CD4-positive, CD25-positive, alpha-beta regulatory T cell (primary cell): ENCODE measurements at regions not wholly inside any gene's neighbourhood (a gene's known extent, or its start where the extent isn't known, plus 50 kb on each side); places are given as distances from the start of the nearest gene placed in this dataset.
A peak's percentile ranks its signal among the peaks of the same experiment; 100 is the strongest.
"Not testable (repeated sequence)": the region's sequence is repeated elsewhere in the genome, so short reads cannot be mapped to it uniquely, and the experiment has no call there.

Source experiments
- ATAC-seq, 2 donors: fragments of 150-1000 bp; cut with Tn5 transposase; one replicate each; pipeline ENCODE4 v1.10.0; 2021; ENCODE audit warnings: low read depth in 2 of 2, moderate number of reproducible peaks in 2 of 2, moderate library complexity in 1 of 2
- DNase-seq, 3 donors: peaks; one replicate each; pipeline versions ENCODE4 v3.0.0 to v3.0.0-alpha.2; 2012 to 2022; ENCODE audit warnings: mixed read lengths in 1 of 3
- H3K27ac ChIP-seq: one replicate; pipeline ENCODE4 v1.7.0; 2013; ENCODE audit warnings: mild to moderate bottlenecking, low read length; ENCODE audit not compliant: insufficient read depth, poor library complexity, severe bottlenecking
- H3K27me3 ChIP-seq: one replicate; pipeline ENCODE4 v1.7.0; 2013; ENCODE audit warnings: low read length; ENCODE audit not compliant: control insufficient read depth, insufficient read depth
- H3K36me3 ChIP-seq: one replicate; pipeline ENCODE4 v1.7.0; 2013; ENCODE audit warnings: mild to moderate bottlenecking, low read length, moderate library complexity; ENCODE audit not compliant: control insufficient read depth, insufficient read depth
- H3K4me1 ChIP-seq: 2 replicates; pipeline ENCODE4 v1.7.0; 2013; ENCODE audit warnings: mild to moderate bottlenecking, low read length; ENCODE audit not compliant: insufficient read depth, control insufficient read depth, poor library complexity, severe bottlenecking
- H3K4me3 ChIP-seq: one replicate; pipeline ENCODE4 v1.7.0; 2013; ENCODE audit warnings: low read depth, mild to moderate bottlenecking, low read length, moderate library complexity
- H3K9me3 ChIP-seq, 2 experiments: 1 replicate in 1 of 2; 2 replicates in 1 of 2; pipeline ENCODE4 v1.7.0; 2013; ENCODE audit warnings: low read length in 2 of 2, mild to moderate bottlenecking in 1 of 2, moderate library complexity in 1 of 2; ENCODE audit not compliant: control insufficient read depth in 2 of 2
- H3K27ac Mint-ChIP-seq, 3 donors: one replicate each; pipeline ENCODE4 v1.8.0; 2020 to 2022; ENCODE audit warnings: mild to moderate bottlenecking in 3 of 3, mixed read lengths in 3 of 3, moderate library complexity in 2 of 3
- H3K27me3 Mint-ChIP-seq: one replicate; pipeline ENCODE4 v1.8.0; 2022; ENCODE audit warnings: mild to moderate bottlenecking, mixed read lengths
- H3K36me3 Mint-ChIP-seq: one replicate; pipeline ENCODE4 v1.8.0; 2020; ENCODE audit warnings: mixed read lengths
- H3K4me1 Mint-ChIP-seq, 4 donors: one replicate each; pipeline ENCODE4 v1.8.0; 2020 to 2022; ENCODE audit warnings: mixed read lengths in 4 of 4, mild to moderate bottlenecking in 1 of 4
- H3K4me3 Mint-ChIP-seq, 4 donors: one replicate each; pipeline ENCODE4 v1.8.0; 2020 to 2022; ENCODE audit warnings: mild to moderate bottlenecking in 4 of 4, mixed read lengths in 4 of 4, moderate library complexity in 3 of 4
- H3K9me3 Mint-ChIP-seq, 7 donors: one replicate each; pipeline ENCODE4 v1.8.0; 2020 to 2022; ENCODE audit warnings: mixed read lengths in 7 of 7, mild to moderate bottlenecking in 3 of 7, moderate library complexity in 2 of 7

DNA sequence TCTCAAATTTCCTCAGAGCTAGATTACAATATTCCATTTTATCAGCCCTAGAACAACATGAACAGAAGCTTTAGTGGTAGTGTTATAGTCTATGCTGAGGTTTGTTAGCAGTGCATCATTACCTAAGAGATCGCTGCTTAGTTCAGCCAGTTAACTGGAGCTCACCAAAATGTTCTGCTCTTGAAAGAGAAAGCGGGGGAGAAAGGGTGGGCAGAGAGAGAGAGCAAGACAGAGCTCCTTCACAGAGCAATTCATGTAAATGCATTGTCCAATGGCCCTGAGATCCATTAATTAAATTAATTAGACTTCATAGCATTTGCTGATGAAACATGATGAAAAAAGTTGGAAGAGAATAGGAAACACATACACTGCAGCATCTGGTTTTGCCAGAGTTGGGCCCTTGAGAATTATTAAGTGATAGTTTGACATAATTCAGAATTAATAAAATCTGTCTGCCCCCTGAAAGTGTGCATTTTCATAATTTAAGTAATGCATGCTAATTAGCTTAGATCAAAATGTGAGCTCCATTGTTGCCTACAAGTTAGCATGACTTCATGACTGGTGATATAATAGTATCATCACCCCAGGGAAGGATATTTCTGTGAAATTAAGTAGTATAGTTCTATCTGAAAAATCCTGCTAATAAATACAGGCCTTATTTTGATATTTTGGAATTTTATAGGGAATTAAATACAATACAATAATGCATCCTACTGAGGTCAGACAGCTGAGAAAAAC, 86.9 kb upstream of the LYSMD4 start:
- H3K9me3 Mint-ChIP-seq: peaks cover 0 to 2% (median 0%) of the 10 kb centered on the region in 7 donors
- no peaks in the 10 kb centered on the region for H3K4me1 ChIP-seq
- H3K4me3 ChIP-seq: no peak overlapping the region
- ATAC-seq (no peak), DNase-seq (no peak)
- no peaks in the 10 kb centered on the region for H3K36me3 ChIP-seq
- H3K9me3 ChIP-seq: no peaks in the 10 kb centered on the region
- H3K4me3 Mint-ChIP-seq: no peak overlapping the region
- no peak overlapping the region for H3K27ac Mint-ChIP-seq
- peaks cover 0 to 14% (median 6%) of the 10 kb centered on the region in 4 donors for H3K4me1 Mint-ChIP-seq
- H3K27ac ChIP-seq: no peak overlapping the region
- H3K27me3 Mint-ChIP-seq: no peaks in the 10 kb centered on the region
- H3K27me3 ChIP-seq: no peaks in the 10 kb centered on the region
- peaks cover 44% of the 10 kb centered on the region for H3K36me3 Mint-ChIP-seq

DNA sequence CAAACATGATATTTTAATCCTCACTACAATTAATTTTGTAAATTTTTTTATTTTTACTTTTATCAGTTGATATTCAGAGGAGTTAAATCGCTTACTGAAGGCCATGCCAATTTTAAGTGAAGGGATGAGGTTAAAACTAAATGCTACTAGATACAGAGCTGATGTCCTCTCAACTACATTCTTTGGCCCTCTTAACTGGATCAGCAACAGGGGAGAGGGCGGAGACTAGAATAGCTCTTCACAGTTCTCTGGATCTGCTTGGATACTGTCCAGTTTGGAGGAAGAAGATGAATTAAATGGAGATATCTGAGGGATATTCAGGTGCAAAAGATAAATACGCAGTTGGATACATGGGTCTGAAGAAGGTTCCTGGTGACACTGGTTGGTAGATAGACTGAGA, 85.6 kb upstream of the LYSMD4 start:
- Histone ChIP-seq H3K9me3 (no peaks in the 10 kb centered on the region), H3K36me3 (peaks cover 3% of the 10 kb centered on the region), H3K4me3 (no peak overlapping the region), H3K4me1 (no peaks in the 10 kb centered on the region), H3K27me3 (no peaks in the 10 kb centered on the region), H3K27ac (no peak overlapping the region)
- no peak overlapping the region for H3K4me3 Mint-ChIP-seq
- no peak overlapping the region for H3K27ac Mint-ChIP-seq
- H3K9me3 Mint-ChIP-seq: peaks cover 0 to under 1% (median 0%) of the 10 kb centered on the region in 7 donors
- no peak for DNase-seq
- H3K27me3 Mint-ChIP-seq: no peaks in the 10 kb centered on the region
- no peak for ATAC-seq
- H3K4me1 Mint-ChIP-seq: peaks cover 0 to 11% (median 3%) of the 10 kb centered on the region in 4 donors
- H3K36me3 Mint-ChIP-seq: peaks cover 41% of the 10 kb centered on the region

DNA sequence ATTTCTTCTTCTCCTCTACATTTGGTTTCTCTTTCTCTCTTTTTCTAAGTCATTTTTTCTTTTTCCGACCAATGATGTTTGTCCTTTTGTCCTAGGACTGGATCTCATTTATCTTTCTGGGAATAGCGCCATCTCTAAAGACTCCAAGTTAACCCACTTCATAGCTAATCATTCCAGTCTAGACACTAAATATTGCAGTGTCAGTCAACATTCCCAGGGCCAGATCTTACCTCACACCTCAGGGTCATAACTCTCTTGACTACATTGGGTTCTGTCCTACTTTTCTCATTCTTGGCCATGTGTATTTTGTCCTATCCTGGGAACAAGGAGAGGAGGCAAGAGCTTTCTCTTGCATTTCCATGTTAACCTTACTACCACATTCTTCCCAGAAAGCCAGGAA, 83.6 kb upstream of the LYSMD4 start:
- H3K27me3 Mint-ChIP-seq, H3K4me1 Mint-ChIP-seq, H3K4me3 Mint-ChIP-seq, H3K9me3 ChIP-seq, H3K27ac Mint-ChIP-seq, H3K4me1 ChIP-seq, DNase-seq, H3K27me3 ChIP-seq, ATAC-seq, H3K36me3 ChIP-seq, H3K27ac ChIP-seq, H3K9me3 Mint-ChIP-seq, H3K4me3 ChIP-seq: not testable (repeated sequence)
- peaks cover 47% of the 10 kb centered on the region for H3K36me3 Mint-ChIP-seq

- Mint-ChIP-seq H3K4me1 (peaks cover 5 to 33% (median 17%) of the 10 kb centered on the region in 4 donors), H3K27ac (peak overlapping the region in 1 of 3 donors; percentile 19), H3K4me3 (peak overlapping the region in 3 of 4 donors; percentile 52 to 77 (median 64)), H3K36me3 (peaks cover 14% of the 10 kb centered on the region)
- not testable (repeated sequence) for H3K36me3 ChIP-seq, H3K9me3 Mint-ChIP-seq, H3K27me3 ChIP-seq, H3K4me3 ChIP-seq, ATAC-seq, H3K27ac ChIP-seq, H3K4me1 ChIP-seq, H3K27me3 Mint-ChIP-seq, H3K9me3 ChIP-seq
- DNase-seq: peak in 1 of 3 donors; percentile 30
These were observed 77.4 kb upstream of the LYSMD4 start for GRCh38 chr15:99810663-99811062.

DNA sequence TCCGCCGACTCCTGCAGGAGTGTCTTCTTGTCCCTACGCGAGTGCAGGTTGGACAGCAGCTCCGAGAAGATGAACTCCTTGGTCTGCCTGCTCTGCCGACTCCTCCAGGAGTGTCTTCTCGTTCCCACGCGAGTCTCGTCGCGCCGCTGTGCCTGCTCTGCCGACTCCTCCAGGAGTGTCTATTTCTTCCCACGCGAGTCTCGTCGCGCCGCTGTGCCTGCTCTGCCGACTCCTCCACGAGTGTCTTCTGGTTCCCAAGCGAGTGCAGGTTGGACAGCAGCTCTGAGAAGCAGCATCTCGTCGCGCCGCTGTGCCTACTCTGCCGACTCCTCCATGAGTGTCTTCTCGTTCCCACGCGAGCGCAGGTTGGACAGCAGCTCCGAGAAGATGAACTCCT, 66.6 kb upstream of the LYSMD4 start:
- H3K9me3 Mint-ChIP-seq, H3K9me3 ChIP-seq, H3K27me3 ChIP-seq, H3K4me1 Mint-ChIP-seq, H3K27ac ChIP-seq, H3K36me3 Mint-ChIP-seq, H3K36me3 ChIP-seq, DNase-seq, H3K27me3 Mint-ChIP-seq, H3K27ac Mint-ChIP-seq, ATAC-seq, H3K4me3 ChIP-seq, H3K4me1 ChIP-seq: not testable (repeated sequence)
- H3K4me3 Mint-ChIP-seq: peak overlapping the region in 1 of 4 donors; percentile 65

DNA sequence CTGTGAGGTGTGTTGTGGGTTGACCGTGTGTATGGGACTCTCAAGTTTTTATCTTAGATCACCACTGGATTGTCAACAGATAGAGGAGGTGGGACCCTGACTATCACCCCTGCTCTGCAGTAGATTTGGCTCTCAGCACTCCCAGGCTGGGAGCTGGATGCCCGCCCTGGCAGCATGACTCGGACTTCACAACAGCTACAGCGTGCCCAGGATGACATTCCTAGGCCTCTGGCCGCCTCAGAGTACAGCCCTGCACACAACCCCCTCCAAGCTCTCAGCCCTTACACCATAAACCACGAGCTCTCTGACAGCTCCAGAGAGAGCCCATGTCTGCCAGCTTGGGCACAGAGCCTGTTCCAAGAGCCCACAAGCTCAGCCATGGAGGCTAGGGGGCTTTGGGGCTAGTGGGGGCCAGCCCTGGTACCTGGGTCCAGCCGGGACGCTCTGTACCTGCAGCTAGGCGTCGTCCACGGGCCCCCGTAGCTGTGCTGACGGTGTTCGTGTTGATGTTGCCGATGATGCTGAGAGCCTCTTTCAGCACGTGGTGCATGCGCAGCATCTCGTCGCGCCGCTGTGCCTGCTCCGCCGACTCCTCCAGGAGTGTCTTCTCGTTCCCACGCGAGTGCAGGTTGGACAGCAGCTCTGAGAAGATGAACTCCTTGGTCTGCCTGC, 66.1 kb upstream of the LYSMD4 start:
- not testable (repeated sequence) for H3K27ac ChIP-seq, H3K4me1 Mint-ChIP-seq, ATAC-seq, H3K9me3 Mint-ChIP-seq, H3K36me3 ChIP-seq, DNase-seq, H3K36me3 Mint-ChIP-seq, H3K27me3 ChIP-seq, H3K4me3 ChIP-seq, H3K27me3 Mint-ChIP-seq, H3K9me3 ChIP-seq, H3K4me1 ChIP-seq, H3K27ac Mint-ChIP-seq
- H3K4me3 Mint-ChIP-seq: peak overlapping the region in 1 of 4 donors; percentile 65

DNA sequence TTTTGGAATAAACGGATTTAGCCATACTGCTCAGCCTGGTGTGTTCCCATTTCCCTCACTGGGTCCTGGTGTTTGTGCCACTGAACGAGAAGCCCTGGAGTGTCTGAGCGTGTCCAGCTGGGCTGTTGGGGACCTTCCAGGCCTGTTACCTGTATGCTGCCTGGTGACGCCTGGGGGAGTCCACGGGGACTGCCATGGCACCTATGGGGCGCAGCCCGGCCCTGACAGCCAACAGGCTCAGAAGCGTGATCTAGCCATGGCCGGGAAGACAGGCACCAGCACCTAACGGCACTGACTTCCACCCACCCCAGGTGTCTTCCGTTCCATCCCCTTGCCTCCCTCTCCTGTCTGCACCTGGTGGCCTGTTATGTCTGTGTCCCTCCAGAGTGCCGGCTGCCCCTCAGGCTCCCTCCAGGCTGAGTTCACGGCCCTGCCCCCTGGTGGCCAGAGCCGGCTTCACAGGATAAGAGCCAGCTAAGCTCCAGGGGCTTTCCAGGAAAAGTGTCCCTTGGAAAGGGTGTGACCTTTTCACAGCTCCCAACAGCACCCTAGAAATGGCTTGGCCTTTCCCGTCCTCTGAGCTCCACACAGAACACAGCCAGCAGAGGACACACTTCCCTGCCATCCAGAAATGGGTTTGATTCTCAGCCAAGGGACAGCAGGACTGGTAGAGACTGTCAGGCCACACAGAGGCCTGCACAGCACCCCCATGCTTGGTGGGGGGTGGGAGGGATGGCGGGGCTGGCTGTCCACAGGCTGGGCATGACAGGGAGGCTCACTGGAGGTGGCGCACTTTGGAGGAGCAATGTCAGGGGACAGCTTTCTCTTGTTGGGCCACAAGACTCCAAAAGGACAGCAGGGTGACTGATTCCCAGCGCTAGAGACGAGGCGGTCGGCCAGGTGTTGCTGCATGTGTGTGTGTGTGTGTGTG, 64.0 kb upstream of the LYSMD4 start:
- not testable (repeated sequence) for H3K27me3 Mint-ChIP-seq, DNase-seq, H3K4me1 ChIP-seq, H3K9me3 ChIP-seq, H3K27ac ChIP-seq, H3K36me3 ChIP-seq, H3K4me1 Mint-ChIP-seq, H3K4me3 Mint-ChIP-seq, H3K36me3 Mint-ChIP-seq, ATAC-seq, H3K27me3 ChIP-seq, H3K27ac Mint-ChIP-seq, H3K9me3 Mint-ChIP-seq, H3K4me3 ChIP-seq
